ENCODE measurements at regions not wholly inside any gene's neighbourhood (a gene's known extent, or its start where the extent isn't known, plus 50 kb on each side); places are given as distances from the start of the nearest gene placed in this dataset.

GRCh38 chr1:17930635-17931034, 175.5 kb downstream of the ACTL8 start:
- DNase-seq (ENCODE audit: low read depth): no peak

GRCh38 chr1:17932164-17932563, 175.4 kb upstream of the IGSF21 start:
- no peak for DNase-seq (ENCODE audit: low read depth)

GRCh38 chr1:17933501-17933900, 174.1 kb upstream of the IGSF21 start:
- DNase-seq (ENCODE audit: low read depth): no peak

- no peak for DNase-seq (ENCODE audit: low read depth)
Observed at GRCh38 chr1:17933971-17934370, 173.6 kb upstream of the IGSF21 start.

- DNase-seq (ENCODE audit: low read depth): no peak
Observed at GRCh38 chr1:17935230-17935629, 172.4 kb upstream of the IGSF21 start.

GRCh38 chr1:17941431-17942189, 166.0 kb upstream of the IGSF21 start:
- DNase-seq (ENCODE audit: low read depth): no peak

GRCh38 chr1:17943506-17943905, 164.1 kb upstream of the IGSF21 start:
- DNase-seq (ENCODE audit: low read depth): no peak

GRCh38 chr1:17944646-17945045, 163.0 kb upstream of the IGSF21 start:
- DNase-seq (ENCODE audit: low read depth): no peak

GRCh38 chr1:17946434-17946833, 161.2 kb upstream of the IGSF21 start:
- DNase-seq (ENCODE audit: low read depth): no peak

- no peak for DNase-seq (ENCODE audit: low read depth)
Observed at GRCh38 chr1:17948594-17948993, 159.0 kb upstream of the IGSF21 start.

- no peak for DNase-seq (ENCODE audit: low read depth)
Observed at GRCh38 chr1:17949511-17949910, 158.1 kb upstream of the IGSF21 start.

GRCh38 chr1:17950728-17951127, 156.9 kb upstream of the IGSF21 start:
- DNase-seq (ENCODE audit: low read depth): peak; percentile 34

- DNase-seq (ENCODE audit: low read depth): no peak
Observed at GRCh38 chr1:17952506-17952905, 155.1 kb upstream of the IGSF21 start.

GRCh38 chr1:17953921-17954320, 153.7 kb upstream of the IGSF21 start:
- no peak for DNase-seq (ENCODE audit: low read depth)

GRCh38 chr1:17955302-17956285, 152.0 kb upstream of the IGSF21 start:
- DNase-seq (ENCODE audit: low read depth): peak; percentile 36

GRCh38 chr1:17957588-17958267, 149.9 kb upstream of the IGSF21 start:
- no peak for DNase-seq (ENCODE audit: low read depth)

- peak; percentile 18 for DNase-seq (ENCODE audit: low read depth)
Observed at GRCh38 chr1:17958704-17959103, 148.9 kb upstream of the IGSF21 start.

- DNase-seq (ENCODE audit: low read depth): no peak
Observed at GRCh38 chr1:17963513-17963912, 144.1 kb upstream of the IGSF21 start.

- no peak for DNase-seq (ENCODE audit: low read depth)
Observed at GRCh38 chr1:17965515-17966100, 142.0 kb upstream of the IGSF21 start.

- DNase-seq (ENCODE audit: low read depth): no peak
Observed at GRCh38 chr1:17966341-17966740, 141.3 kb upstream of the IGSF21 start.

- no peak for DNase-seq (ENCODE audit: low read depth)
Observed at GRCh38 chr1:17967623-17968255, 139.9 kb upstream of the IGSF21 start.
